Activated T-cell treated with anti-CD3 and anti-CD28 coated beads, Interleukin-2, amount 50 U/mL, for 4 hours (primary cell): ENCODE measurements at regions not wholly inside any gene's neighbourhood (a gene's known extent, or its start where the extent isn't known, plus 50 kb on each side); places are given as distances from the start of the nearest gene placed in this dataset.
"Not testable (repeated sequence)": the region's sequence is repeated elsewhere in the genome, so short reads cannot be mapped to it uniquely, and the experiment has no call there.

Experiments
- ATAC-seq, 2 donors: fragments of 200-7000 bp; cut with Tn5 transposase; one replicate each; pipeline ENCODE4 v1.10.0; 2021
- DNase-seq: peaks from one replicate; pipeline ENCODE4 v3.0.0-alpha.2; 2020
- H3K27me3 Mint-ChIP-seq: one replicate; pipeline ENCODE4 v1.8.0; 2021; ENCODE audit warnings: low read depth, mixed read lengths
- H3K36me3 Mint-ChIP-seq: one replicate; pipeline ENCODE4 v1.8.0; 2022; ENCODE audit warnings: mixed read lengths; ENCODE audit not compliant: insufficient read depth
- H3K4me1 Mint-ChIP-seq: one replicate; pipeline ENCODE4 v1.8.0; 2021; ENCODE audit warnings: low read depth, mixed read lengths
- H3K4me3 Mint-ChIP-seq: one replicate; pipeline ENCODE4 v1.8.0; 2021; ENCODE audit warnings: mild to moderate bottlenecking, moderate library complexity, mixed read lengths
- H3K9me3 Mint-ChIP-seq: one replicate; pipeline ENCODE4 v1.8.0; 2021; ENCODE audit warnings: mixed read lengths

DNA sequence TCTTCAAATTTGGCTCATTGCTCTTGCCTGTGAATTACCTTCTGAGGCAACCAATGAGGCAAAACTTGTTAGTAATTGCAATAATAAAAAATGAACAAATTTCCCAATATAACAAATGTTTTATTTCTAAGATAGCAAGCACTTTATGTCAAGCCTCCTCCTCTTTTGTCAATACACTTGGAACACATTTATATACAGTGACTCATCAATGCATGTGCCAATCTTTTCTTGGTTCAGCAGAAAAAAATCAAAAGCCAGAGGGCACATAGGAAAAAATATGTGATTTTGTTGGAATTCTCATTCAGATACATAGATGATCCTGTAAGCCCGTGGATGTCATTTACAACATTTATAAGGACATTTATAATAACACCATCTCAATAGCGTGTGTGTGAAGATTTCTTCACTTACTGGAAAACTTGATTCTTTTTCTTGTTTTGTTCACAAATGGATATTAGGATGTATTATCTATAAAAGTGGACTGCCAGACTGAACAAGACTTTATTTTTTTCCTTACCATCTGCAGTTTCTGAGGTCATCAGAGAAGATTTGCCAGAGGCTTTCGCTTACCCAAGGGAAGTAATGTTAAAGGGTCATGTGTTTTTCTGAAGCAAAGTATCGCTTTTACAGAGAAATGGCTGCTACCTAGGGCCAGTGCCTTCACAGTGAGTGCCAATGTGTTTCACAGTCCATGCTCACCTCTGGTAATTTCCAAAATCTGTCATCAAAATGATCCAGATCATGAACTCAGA is 645.7 kb upstream of the PTBP2 start:
- no peak overlapping the region for H3K4me3 Mint-ChIP-seq
- no peaks in the 10 kb centered on the region for H3K27me3 Mint-ChIP-seq
- no peak for DNase-seq
- H3K36me3 Mint-ChIP-seq = no peaks in the 10 kb centered on the region
- H3K4me1 Mint-ChIP-seq = no peaks in the 10 kb centered on the region
- ATAC-seq = no peak
- peaks cover 8% of the 10 kb centered on the region for H3K9me3 Mint-ChIP-seq

GRCh38 chr1:96076589-96076988 is 645.0 kb upstream of the PTBP2 start:
- H3K4me1 Mint-ChIP-seq = no peaks in the 10 kb centered on the region
- no peak for DNase-seq
- no peak for ATAC-seq
- no peaks in the 10 kb centered on the region for H3K27me3 Mint-ChIP-seq
- no peak overlapping the region for H3K4me3 Mint-ChIP-seq
- peaks cover 6% of the 10 kb centered on the region for H3K9me3 Mint-ChIP-seq
- H3K36me3 Mint-ChIP-seq = no peaks in the 10 kb centered on the region

DNA sequence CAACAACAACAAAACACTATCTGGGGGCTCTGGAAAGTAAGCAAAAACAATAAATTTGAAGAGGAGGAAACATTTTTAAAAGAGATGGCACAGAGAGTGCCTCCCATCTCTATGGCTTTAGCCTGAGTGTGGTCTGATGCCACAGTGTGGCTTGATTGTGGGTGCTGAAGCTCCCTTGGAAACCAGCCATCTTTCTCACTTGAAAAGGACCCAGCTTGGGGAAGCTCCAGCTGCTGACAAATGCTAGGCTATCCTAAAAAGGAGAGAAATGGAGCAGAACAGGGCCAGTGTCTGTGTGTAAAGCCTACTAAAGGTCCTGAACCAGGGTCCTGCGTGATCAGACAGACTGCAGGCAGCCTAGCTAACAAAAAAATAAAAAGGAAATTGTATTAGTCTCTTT is 642.0 kb upstream of the PTBP2 start:
- Mint-ChIP-seq H3K27me3 (no peaks in the 10 kb centered on the region), H3K4me3 (no peak overlapping the region), H3K4me1 (no peaks in the 10 kb centered on the region), H3K9me3 (peaks cover 11% of the 10 kb centered on the region), H3K36me3 (no peaks in the 10 kb centered on the region)
- ATAC-seq = no peak
- no peak for DNase-seq

GRCh38 chr1:96080925-96081324 is 640.7 kb upstream of the PTBP2 start:
- DNase-seq (no peak), ATAC-seq (no peak)
- Mint-ChIP-seq H3K36me3 (no peaks in the 10 kb centered on the region), H3K27me3 (no peaks in the 10 kb centered on the region), H3K4me3 (no peak overlapping the region), H3K4me1 (no peaks in the 10 kb centered on the region), H3K9me3 (peaks cover 11% of the 10 kb centered on the region)

DNA sequence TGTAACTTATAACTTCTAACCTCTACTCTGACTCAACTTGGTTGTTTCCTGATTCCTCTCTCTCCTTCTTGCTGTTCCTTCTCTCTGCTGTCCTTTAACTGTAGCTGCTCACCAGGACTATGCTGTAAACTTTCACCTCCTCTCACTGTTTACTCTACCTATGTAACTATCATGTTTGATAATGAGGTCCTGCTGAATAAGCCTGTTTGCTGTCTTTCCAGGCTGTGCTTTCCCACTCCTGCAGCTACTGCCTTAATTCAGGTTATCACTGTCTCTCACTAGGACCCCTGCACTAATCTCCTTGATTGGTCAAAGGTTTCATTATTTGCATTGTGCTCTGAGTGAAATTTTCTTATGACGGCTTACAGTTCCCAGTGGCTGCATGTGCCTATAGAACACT is 633.9 kb upstream of the PTBP2 start:
- Mint-ChIP-seq H3K4me1 (no peaks in the 10 kb centered on the region), H3K27me3 (no peaks in the 10 kb centered on the region), H3K4me3 (no peak overlapping the region), H3K36me3 (no peaks in the 10 kb centered on the region), H3K9me3 (peaks cover 5% of the 10 kb centered on the region)
- DNase-seq = no peak
- ATAC-seq = no peak

- H3K36me3 Mint-ChIP-seq = no peaks in the 10 kb centered on the region
- peaks cover 1% of the 10 kb centered on the region for H3K9me3 Mint-ChIP-seq
- no peaks in the 10 kb centered on the region for H3K27me3 Mint-ChIP-seq
These were observed 631.5 kb upstream of the PTBP2 start for GRCh38 chr1:96090134-96090533.

DNA sequence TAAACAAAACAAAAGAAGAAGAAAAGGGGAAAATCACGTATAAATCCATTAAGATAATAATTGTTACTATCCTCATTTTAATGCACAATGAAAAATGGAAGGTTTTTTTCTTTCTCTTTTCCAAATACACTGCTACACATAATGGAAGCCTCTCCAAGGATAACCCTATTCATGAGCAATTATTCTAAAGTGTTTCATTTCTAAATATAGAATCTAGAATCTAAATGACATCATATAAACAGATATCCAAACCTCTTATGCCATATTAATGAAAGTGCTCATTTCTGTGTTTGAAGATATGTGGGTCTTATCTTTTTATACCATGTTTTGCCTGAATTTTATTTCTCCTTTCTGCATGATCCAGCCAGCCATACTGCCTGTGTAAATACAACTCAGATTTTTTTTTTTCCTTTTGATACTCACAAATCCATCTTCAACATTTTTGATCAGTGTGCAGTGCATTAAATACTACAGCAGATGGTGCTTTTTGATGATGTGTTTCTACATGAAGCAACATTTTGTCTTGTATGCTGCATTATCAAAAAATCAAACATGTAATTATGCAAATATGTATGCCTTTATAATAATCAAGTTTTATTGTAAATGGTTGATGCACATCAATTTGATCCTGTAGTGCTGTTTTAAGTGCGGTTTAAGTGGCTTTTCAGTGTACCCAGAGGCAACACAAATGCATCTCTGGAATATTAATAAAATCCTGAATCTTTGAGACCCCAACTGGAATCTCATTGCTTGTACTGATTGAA is 625.6 kb upstream of the PTBP2 start:
- no peak for ATAC-seq
- DNase-seq = no peak
- no peaks in the 10 kb centered on the region for H3K4me1 Mint-ChIP-seq
- H3K27me3 Mint-ChIP-seq = no peaks in the 10 kb centered on the region
- peaks cover 9% of the 10 kb centered on the region for H3K9me3 Mint-ChIP-seq
- H3K4me3 Mint-ChIP-seq = no peak overlapping the region
- no peaks in the 10 kb centered on the region for H3K36me3 Mint-ChIP-seq

More at GRCh38 chr1:96090134-96090533, 631.5 kb upstream of the PTBP2 start:
- Mint-ChIP-seq H3K4me1 (no peaks in the 10 kb centered on the region), H3K4me3 (no peak overlapping the region)
- no peak for ATAC-seq
- no peak for DNase-seq

DNA sequence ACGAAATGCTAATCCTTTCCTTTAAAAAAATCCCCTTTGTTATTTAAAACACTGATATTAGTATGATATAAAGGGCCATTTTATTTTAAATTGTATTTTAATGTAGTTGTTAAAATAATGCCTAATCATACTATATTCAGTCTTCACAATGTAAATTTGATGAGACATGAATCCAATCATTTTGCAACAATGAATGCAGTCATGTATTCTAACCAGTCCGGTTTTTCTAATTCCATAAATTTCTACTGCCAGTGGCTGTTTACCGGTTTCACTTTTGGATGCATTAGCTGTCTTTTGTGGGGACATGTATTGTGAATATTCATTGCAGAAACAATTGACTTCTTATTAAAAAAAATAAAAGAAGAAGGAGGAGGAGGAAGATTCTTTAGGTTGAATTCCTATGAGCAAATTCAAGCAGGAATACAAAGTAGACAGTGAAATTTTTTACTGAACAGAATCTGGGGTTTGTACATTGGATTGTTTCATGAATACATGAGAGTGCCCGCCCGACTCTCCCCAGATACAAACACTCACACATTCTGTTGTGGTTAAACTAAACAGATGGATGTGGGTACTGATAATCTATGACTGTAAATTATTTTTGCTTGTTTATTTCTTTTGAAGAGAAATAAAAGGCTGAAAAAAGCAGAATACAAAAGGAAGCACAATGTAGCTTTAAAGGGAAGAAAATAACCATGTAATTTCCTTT is 624.8 kb upstream of the PTBP2 start:
- Mint-ChIP-seq H3K27me3 (no peaks in the 10 kb centered on the region), H3K4me1 (no peaks in the 10 kb centered on the region), H3K4me3 (no peak overlapping the region), H3K9me3 (peaks cover 9% of the 10 kb centered on the region), H3K36me3 (no peaks in the 10 kb centered on the region)
- DNase-seq (no peak), ATAC-seq (no peak)

DNA sequence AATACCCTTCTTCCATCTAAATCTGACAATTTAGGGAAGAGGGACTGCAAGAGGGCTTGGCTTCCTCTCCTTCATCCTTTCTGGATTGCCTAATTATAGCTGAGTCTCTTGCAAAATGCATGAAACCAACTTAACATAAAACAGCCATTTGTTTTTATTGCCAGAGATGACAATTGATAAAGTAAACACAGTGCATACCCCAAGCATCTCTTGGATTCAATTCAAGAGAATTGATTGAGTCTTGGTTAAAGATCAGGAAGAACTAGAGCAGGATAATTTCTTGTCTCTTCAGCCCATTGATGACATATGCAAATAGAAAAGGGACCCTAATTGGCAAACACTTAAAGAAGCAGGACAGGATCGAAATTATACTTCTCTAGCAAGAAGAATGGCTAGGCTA is 617.1 kb upstream of the PTBP2 start:
- no peak for DNase-seq
- H3K4me3 Mint-ChIP-seq = no peak overlapping the region
- H3K4me1 Mint-ChIP-seq = no peaks in the 10 kb centered on the region
- ATAC-seq = no peak
- no peaks in the 10 kb centered on the region for H3K27me3 Mint-ChIP-seq
- H3K9me3 Mint-ChIP-seq = no peaks in the 10 kb centered on the region
- no peaks in the 10 kb centered on the region for H3K36me3 Mint-ChIP-seq

DNA sequence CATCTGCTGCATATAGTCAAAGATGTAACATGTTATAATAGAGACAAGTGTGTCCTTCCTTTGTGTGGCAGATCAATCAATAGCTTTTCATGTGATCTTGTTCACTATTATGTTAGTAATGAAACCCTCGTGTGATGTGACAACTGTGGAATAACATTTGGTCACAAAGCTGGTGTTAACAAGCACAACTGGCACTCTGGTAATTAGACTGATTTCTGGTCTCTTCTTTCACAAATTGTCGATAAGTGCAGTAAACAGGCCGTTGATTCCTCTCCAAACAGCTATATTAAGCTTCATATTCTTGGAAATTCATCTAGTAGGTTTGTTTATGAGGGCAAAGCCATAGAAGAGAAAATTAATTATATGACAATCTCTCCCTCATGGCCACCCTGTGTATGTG is 616.7 kb upstream of the PTBP2 start:
- no peaks in the 10 kb centered on the region for H3K9me3 Mint-ChIP-seq
- no peaks in the 10 kb centered on the region for H3K36me3 Mint-ChIP-seq
- DNase-seq = no peak
- no peak overlapping the region for H3K4me3 Mint-ChIP-seq
- ATAC-seq = no peak
- no peaks in the 10 kb centered on the region for H3K27me3 Mint-ChIP-seq
- H3K4me1 Mint-ChIP-seq = no peaks in the 10 kb centered on the region

DNA sequence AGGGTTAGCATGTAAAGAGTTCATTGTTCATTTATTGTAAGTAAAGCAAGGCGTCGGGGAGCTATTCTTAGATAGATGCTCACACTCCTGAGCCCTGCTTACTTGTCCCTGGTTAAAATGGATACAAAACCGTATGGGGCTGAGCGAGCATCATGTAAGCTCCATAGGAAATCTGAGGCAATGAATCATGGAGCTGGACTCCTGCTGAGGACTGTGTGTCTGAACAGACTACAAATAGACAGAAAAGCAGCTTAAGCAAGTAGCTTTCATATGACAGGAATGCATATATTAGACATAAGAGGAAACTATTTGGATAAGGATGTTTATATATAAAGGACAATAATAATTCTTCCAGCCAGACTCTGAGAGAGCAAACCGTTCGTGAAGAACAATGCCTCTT is 604.9 kb upstream of the PTBP2 start:
- Mint-ChIP-seq H3K9me3 (no peaks in the 10 kb centered on the region), H3K27me3 (no peaks in the 10 kb centered on the region), H3K36me3 (no peaks in the 10 kb centered on the region), H3K4me3 (no peak overlapping the region), H3K4me1 (no peaks in the 10 kb centered on the region)
- no peak for DNase-seq
- no peak for ATAC-seq

DNA sequence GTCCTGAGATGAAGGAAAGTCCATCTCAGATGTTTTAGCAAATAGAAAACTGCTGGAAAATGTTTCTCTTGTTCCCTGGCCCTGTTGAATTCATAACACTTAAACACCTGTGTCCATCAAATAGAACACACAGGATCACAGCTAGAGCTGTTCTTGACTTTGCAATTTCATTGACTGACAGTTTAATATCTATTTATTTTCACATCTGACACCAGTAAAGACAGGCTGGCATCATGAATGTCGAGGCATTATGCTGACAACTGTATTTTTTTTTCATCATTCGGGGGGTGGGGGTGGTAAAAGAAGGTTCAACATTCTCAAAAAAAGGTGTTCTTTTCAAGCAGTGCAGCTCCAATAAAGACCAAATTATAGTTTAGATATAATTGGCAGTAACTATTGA is 591.2 kb upstream of the PTBP2 start:
- DNase-seq = no peak
- H3K27me3 Mint-ChIP-seq = no peaks in the 10 kb centered on the region
- H3K4me1 Mint-ChIP-seq = no peaks in the 10 kb centered on the region
- no peaks in the 10 kb centered on the region for H3K36me3 Mint-ChIP-seq
- H3K9me3 Mint-ChIP-seq = no peaks in the 10 kb centered on the region
- no peak for ATAC-seq
- no peak overlapping the region for H3K4me3 Mint-ChIP-seq

DNA sequence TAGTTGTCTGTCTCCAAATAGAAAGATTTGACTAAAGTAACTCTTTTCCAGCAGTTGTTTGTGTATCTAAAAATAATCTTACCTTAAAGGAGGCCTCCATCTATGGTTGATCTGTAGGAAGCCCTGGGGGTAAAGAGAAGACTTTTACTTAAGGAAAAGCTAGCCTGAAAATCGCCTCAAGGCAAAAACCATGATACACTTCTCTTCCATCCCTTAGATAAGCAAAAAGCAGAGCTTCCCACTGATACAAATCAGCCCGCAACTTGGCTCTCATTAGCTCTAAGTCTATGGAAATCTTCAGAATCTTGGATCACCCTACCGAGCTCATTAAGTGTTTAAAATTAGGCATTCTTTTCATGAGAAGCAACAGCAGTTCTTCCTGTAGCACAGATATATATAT is 576.9 kb upstream of the PTBP2 start:
- Mint-ChIP-seq H3K4me1 (no peaks in the 10 kb centered on the region), H3K4me3 (no peak overlapping the region), H3K9me3 (peaks cover 10% of the 10 kb centered on the region), H3K27me3 (no peaks in the 10 kb centered on the region), H3K36me3 (no peaks in the 10 kb centered on the region)
- ATAC-seq = no peak
- DNase-seq = no peak

GRCh38 chr1:96145492-96145891 is 576.1 kb upstream of the PTBP2 start:
- H3K36me3 Mint-ChIP-seq = no peaks in the 10 kb centered on the region
- DNase-seq (no peak), ATAC-seq (no peak)
- H3K4me3 Mint-ChIP-seq = no peak overlapping the region
- H3K4me1 Mint-ChIP-seq = no peaks in the 10 kb centered on the region
- H3K9me3 Mint-ChIP-seq = peaks cover 10% of the 10 kb centered on the region
- H3K27me3 Mint-ChIP-seq = no peaks in the 10 kb centered on the region

GRCh38 chr1:96152957-96153356 is 568.6 kb upstream of the PTBP2 start:
- not testable (repeated sequence) for H3K27me3 Mint-ChIP-seq, H3K9me3 Mint-ChIP-seq, H3K4me3 Mint-ChIP-seq, H3K36me3 Mint-ChIP-seq, DNase-seq, H3K4me1 Mint-ChIP-seq, ATAC-seq
